ENCODE measurements at regions not wholly inside any gene's neighbourhood (a gene's known extent, or its start where the extent isn't known, plus 50 kb on each side); places are given as distances from the start of the nearest gene placed in this dataset.
A peak's percentile ranks its signal among the peaks of the same experiment; 100 is the strongest.

DNA sequence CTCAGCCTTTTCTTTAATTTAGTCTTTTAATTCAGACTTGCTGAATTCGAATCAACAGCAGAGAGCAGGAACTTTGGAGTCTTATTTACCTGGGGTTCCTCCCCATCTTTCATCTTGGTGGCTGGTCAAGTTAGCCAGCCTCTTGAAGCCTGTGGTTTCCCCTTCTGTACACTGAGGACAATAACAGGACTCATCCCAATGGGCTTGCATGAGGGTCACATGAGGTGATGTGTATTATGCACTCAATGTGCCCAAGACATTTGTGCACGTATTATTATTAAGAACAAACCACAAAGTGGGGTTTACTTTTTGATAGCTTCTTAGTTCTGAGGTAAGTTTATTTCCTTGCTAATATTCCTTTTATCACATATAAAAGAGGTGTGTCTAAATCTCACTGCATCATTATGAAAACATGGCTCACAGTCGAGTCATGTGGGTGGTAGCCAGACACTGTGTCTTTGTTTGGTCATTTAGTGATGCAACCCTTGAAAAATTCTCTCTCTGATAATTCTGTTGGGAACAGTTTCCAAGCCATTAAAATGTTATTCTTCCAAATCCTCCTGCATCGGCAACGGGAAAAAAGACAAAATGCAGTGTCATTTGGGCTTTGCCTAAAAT lies 86.5 kb upstream of the GRB10 start:
- Histone ChIP-seq H3K36me3 (replicated peaks in 1 of 2; ENCODE audit: control insufficient read depth in 1 of 2, insufficient read depth in 2 of 2, low read length in 1 of 2) (no peaks in the 10 kb centered on the region), H3K4me1 (ENCODE audit: control insufficient read depth in 1 of 2, insufficient read depth in 2 of 2, low read depth in 1 of 2, low read length in 1 of 2) (peaks cover 0 to 10% of the 10 kb centered on the region in 2 experiments; a peak in 2 of 4 replicates), H3F3A (replicated peaks; ENCODE audit: insufficient read depth) (peaks cover 6% of the 10 kb centered on the region), H3K9me3 (no peaks in the 10 kb centered on the region), H3K4me3 (ENCODE audit: low read depth in 2 of 2, low read length in 1 of 2) (no peak overlapping the region), H3K27ac (ENCODE audit: low read depth in 2 of 2, low read length in 1 of 2) (peak overlapping the region in 1 of 2 experiments; percentile 86; a peak in 2 of 4 replicates), H3K4me2 (peak overlapping the region; percentile 54), H2AFZ (ENCODE audit: low read depth) (peak overlapping the region; percentile 56), H4K20me1 (ENCODE audit: insufficient read depth) (no peaks in the 10 kb centered on the region), H3K27me3 (ENCODE audit: insufficient read depth) (no peaks in the 10 kb centered on the region), H3K9ac (peak overlapping the region; percentile 47; the same call in 1 of the 2 replicates), H3K79me2 (ENCODE audit: insufficient read depth) (no peaks in the 10 kb centered on the region), H3K9me2 (no peaks in the 10 kb centered on the region)
- ChIA-PET CTCF (no interaction called here), POLR2A (no interaction called here)
- TF ChIP-seq RXRA (IDR thresholded peaks at IDR 0.05; ENCODE audit: borderline replicate concordance, low read depth) (no peak), EZH2phosphoT487 (IDR thresholded peaks at IDR 0.05; ENCODE audit: borderline replicate concordance, low read depth) (no peak), TCF12 (IDR thresholded peaks at IDR 0.05) (peak; percentile 25; the same call in 1 of the 2 replicates), NRF1 (IDR thresholded peaks at IDR 0.05; ENCODE audit: low read depth, low read length) (no peak), CTCF (IDR thresholded peaks at IDR 0.05) (no peak), FOSL2 (IDR thresholded peaks at IDR 0.05; ENCODE audit: borderline replicate concordance, low read depth) (peak; percentile 24; the same call in 1 of the 2 replicates)
- DNase-seq, result no peak
- WGBS (ENCODE audit: low lambda C conversion rate), result 4% methylated on average over 5 of the region's 5 CpGs

DNA sequence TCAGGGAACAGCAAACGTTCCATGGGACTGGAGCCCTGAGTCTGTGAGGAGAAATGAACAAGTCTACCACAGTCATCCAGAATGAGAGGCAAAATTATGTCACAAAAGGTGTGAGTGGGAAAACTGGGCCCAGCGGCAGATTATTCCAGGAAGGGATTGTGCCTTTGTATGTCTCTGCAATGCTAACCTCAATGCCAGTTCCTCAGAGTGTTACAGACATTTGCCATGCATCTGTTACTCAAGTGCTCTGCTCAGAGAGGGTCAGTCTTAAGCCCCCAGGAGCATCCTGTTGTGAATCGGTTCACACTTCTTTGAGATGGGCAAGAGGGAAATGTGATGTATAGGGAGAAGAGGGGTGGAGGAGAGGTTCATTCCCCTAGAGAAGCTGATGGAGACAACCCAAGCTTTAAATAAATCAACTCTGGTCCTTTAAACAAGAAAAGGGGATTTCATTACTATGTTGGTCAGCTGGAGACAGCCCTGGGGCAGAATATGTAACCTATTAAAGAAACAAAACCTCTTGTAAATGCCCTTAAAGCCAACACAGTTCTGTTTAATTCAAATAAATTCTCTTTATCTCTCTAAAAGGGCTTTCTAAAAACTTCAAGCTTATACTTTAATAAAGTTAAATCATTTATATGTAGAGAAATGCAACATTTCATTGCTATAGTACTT lies 85.9 kb upstream of the GRB10 start:
- H2AFZ ChIP-seq (ENCODE audit: low read depth), result peak overlapping the region; percentile 56; the same call in 1 of the 2 replicates
- H3K79me2 ChIP-seq (ENCODE audit: insufficient read depth), result no peaks in the 10 kb centered on the region
- peaks cover 6% of the 10 kb centered on the region for H3F3A ChIP-seq (replicated peaks; ENCODE audit: insufficient read depth)
- H3K4me3 ChIP-seq (ENCODE audit: low read depth in 2 of 2, low read length in 1 of 2), result no peak overlapping the region
- WGBS (ENCODE audit: low lambda C conversion rate), result 39% methylated on average over 3 of the region's 3 CpGs
- peak overlapping the region; percentile 43; the same call in 1 of the 2 replicates for H3K9ac ChIP-seq
- H3K4me1 ChIP-seq (ENCODE audit: control insufficient read depth in 1 of 2, insufficient read depth in 2 of 2, low read depth in 1 of 2, low read length in 1 of 2), result peaks cover 0 to 10% of the 10 kb centered on the region in 2 experiments; a peak in 2 of 4 replicates
- H3K36me3 ChIP-seq (replicated peaks in 1 of 2; ENCODE audit: control insufficient read depth in 1 of 2, insufficient read depth in 2 of 2, low read length in 1 of 2), result no peaks in the 10 kb centered on the region
- H3K4me2 ChIP-seq, result peak overlapping the region; percentile 54
- ChIA-PET CTCF (no interaction called here), POLR2A (no interaction called here)
- H3K9me2 ChIP-seq, result no peaks in the 10 kb centered on the region
- H4K20me1 ChIP-seq (ENCODE audit: insufficient read depth), result no peaks in the 10 kb centered on the region
- H3K27ac ChIP-seq (ENCODE audit: low read depth in 2 of 2, low read length in 1 of 2), result peak overlapping the region in 1 of 2 experiments; percentile 86; a peak in 2 of 4 replicates
- H3K27me3 ChIP-seq (ENCODE audit: insufficient read depth), result no peaks in the 10 kb centered on the region
- DNase-seq, result no peak
- H3K9me3 ChIP-seq, result no peaks in the 10 kb centered on the region
- TF ChIP-seq JUND (IDR thresholded peaks at IDR 0.05) (no peak), RCOR1 (IDR thresholded peaks at IDR 0.05; ENCODE audit: low read length) (no peak), YY1 (IDR thresholded peaks at IDR 0.05; ENCODE audit: low read depth) (no peak), SMC3 (IDR thresholded peaks at IDR 0.05; ENCODE audit: low read depth, low read length) (no peak), NFIC (IDR thresholded peaks at IDR 0.05; ENCODE audit: borderline replicate concordance) (no peak), SIN3A (IDR thresholded peaks at IDR 0.05; ENCODE audit: borderline replicate concordance, low read depth, low read length) (no peak), TEAD4 (IDR thresholded peaks at IDR 0.05; ENCODE audit: borderline replicate concordance, insufficient read depth) (no peak), USF2 (IDR thresholded peaks at IDR 0.05; ENCODE audit: borderline replicate concordance, low read depth, low read length) (no peak), MXI1 (IDR thresholded peaks at IDR 0.05; ENCODE audit: low read depth, low read length) (no peak)
- TF ChIP-seq, protein P1, sequence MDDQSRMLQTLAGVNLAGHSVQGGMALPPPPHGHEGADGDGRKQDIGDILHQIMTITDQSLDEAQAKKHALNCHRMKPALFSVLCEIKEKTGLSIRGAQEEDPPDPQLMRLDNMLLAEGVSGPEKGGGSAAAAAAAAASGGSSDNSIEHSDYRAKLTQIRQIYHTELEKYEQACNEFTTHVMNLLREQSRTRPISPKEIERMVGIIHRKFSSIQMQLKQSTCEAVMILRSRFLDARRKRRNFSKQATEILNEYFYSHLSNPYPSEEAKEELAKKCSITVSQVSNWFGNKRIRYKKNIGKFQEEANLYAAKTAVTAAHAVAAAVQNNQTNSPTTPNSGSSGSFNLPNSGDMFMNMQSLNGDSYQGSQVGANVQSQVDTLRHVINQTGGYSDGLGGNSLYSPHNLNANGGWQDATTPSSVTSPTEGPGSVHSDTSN (IDR thresholded peaks at IDR 0.05), result no peak
- TF ChIP-seq, protein P2, sequence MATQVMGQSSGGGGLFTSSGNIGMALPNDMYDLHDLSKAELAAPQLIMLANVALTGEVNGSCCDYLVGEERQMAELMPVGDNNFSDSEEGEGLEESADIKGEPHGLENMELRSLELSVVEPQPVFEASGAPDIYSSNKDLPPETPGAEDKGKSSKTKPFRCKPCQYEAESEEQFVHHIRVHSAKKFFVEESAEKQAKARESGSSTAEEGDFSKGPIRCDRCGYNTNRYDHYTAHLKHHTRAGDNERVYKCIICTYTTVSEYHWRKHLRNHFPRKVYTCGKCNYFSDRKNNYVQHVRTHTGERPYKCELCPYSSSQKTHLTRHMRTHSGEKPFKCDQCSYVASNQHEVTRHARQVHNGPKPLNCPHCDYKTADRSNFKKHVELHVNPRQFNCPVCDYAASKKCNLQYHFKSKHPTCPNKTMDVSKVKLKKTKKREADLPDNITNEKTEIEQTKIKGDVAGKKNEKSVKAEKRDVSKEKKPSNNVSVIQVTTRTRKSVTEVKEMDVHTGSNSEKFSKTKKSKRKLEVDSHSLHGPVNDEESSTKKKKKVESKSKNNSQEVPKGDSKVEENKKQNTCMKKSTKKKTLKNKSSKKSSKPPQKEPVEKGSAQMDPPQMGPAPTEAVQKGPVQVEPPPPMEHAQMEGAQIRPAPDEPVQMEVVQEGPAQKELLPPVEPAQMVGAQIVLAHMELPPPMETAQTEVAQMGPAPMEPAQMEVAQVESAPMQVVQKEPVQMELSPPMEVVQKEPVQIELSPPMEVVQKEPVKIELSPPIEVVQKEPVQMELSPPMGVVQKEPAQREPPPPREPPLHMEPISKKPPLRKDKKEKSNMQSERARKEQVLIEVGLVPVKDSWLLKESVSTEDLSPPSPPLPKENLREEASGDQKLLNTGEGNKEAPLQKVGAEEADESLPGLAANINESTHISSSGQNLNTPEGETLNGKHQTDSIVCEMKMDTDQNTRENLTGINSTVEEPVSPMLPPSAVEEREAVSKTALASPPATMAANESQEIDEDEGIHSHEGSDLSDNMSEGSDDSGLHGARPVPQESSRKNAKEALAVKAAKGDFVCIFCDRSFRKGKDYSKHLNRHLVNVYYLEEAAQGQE (IDR thresholded peaks at IDR 0.05; ENCODE audit: low read depth, low read length), result no peak

All from SK-N-SH (cell line).